ENCODE measurements at regions not wholly inside any gene's neighbourhood (a gene's known extent, or its start where the extent isn't known, plus 50 kb on each side); places are given as distances from the start of the nearest gene placed in this dataset.

DNA sequence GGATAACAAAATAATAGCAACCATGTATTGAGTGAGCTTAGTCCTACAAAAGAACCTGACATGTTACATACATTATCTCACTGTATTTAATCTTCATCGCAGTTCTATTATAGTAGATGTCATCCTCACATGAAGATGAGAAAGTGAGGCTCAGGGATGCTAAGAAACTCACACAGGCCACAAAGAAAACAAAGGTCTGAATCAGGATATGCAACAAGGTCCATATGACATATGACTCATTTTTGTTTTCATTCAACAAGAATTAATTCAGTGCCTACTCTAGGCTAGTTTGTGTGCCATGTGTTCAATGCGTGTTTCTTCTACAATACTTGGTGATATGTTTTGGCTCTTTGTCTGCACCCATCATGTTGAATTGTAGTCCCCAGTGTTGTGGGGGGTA is 219.7 kb upstream of the EPHA4 start:
- no peaks in the 10 kb centered on the region for H3K27me3 Mint-ChIP-seq
- ChIA-PET CTCF (no interaction called here), POLR2A (no interaction called here)
- Histone ChIP-seq H3K4me1 (ENCODE audit: insufficient read depth, low read length) (no peaks in the 10 kb centered on the region), H3K4me3 (ENCODE audit: low read length) (no peak overlapping the region), H3K27ac (ENCODE audit: low read depth, low read length) (no peak overlapping the region), H3K27me3 (ENCODE audit: insufficient read depth, low read length, poor library complexity, severe bottlenecking) (no peaks in the 10 kb centered on the region), H3K9me3 (ENCODE audit: low read length) (no peaks in the 10 kb centered on the region), H3K36me3 (ENCODE audit: insufficient read depth, low read length) (no peaks in the 10 kb centered on the region)
- peaks cover 0 to 3% (median 0%) of the 10 kb centered on the region in 5 donors for H3K9me3 Mint-ChIP-seq
- no peak for DNase-seq
- no peaks in the 10 kb centered on the region for H3K36me3 Mint-ChIP-seq
- H3K4me1 Mint-ChIP-seq, result no peaks in the 10 kb centered on the region
- H3K27ac Mint-ChIP-seq, result no peak overlapping the region
- no peak overlapping the region for H3K4me3 Mint-ChIP-seq

DNA sequence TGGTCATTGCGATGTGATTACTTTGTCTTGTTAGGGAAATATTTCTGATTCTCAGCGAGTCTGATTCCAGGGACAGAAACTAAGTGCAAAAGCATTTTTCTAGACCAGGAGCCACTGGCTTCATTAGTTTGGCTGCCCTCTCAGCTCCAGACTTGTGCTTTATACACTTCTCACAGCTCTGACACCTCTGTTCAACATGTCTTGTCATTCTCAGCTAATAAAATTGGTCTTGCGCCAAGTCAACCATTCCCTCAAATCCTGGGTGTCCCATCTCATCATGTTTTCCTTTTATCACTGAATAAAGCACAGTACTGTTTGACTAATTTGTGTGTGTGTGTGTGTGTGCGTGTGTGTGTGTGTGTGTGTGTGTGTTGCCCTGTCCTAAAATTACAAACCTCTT is 215.5 kb upstream of the EPHA4 start:
- Histone ChIP-seq H3K4me3 (ENCODE audit: low read length) (no peak overlapping the region), H3K27ac (ENCODE audit: low read depth, low read length) (no peak overlapping the region), H3K36me3 (ENCODE audit: insufficient read depth, low read length) (no peaks in the 10 kb centered on the region), H3K9me3 (ENCODE audit: low read length) (no peaks in the 10 kb centered on the region), H3K27me3 (ENCODE audit: insufficient read depth, low read length, poor library complexity, severe bottlenecking) (no peaks in the 10 kb centered on the region), H3K4me1 (ENCODE audit: insufficient read depth, low read length) (no peaks in the 10 kb centered on the region)
- no peaks in the 10 kb centered on the region for H3K4me1 Mint-ChIP-seq
- POLR2A ChIA-PET, result no interaction called here
- no peak overlapping the region for H3K27ac Mint-ChIP-seq
- DNase-seq, result no peak
- no peaks in the 10 kb centered on the region for H3K36me3 Mint-ChIP-seq
- no peak overlapping the region for H3K4me3 Mint-ChIP-seq
- CTCF ChIA-PET, result interaction anchor here (0.7 to 0.9 kb wide), 2 partner anchors 9 to 73 kb away, joined by 3 read pairs; no protein-coding TSS in a partner anchor
- H3K9me3 Mint-ChIP-seq, result peaks cover 0 to 4% (median 0%) of the 10 kb centered on the region in 5 donors
- no peaks in the 10 kb centered on the region for H3K27me3 Mint-ChIP-seq

DNA sequence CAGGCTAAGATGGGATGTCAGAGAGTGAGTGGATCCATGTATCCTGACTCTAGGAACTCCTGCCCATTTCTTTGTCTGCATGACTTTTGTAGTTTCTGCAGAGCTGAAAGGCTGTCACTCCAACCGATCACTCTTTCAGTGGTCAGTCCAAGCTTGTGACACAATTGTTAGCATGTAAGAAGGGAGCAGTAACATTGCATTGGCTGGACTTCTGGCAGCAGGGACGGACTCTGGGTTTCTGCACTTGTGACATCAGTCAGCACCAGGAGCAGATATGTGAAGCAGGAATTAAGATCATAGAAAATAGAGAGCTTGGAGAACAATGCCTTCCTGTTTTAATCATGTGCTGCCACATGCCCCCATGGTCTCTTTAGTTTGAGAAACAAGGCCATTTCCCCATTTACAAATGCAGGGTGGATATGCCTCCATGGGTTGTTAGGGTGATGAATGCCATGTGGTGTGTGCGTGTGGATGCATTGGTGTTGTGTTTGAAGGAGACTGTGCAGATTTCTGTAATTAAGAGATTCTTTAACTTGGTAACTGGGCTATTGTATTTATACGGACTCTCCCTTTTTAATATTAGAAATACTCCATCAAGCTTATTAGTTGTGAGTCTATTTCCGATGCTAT is 214.3 kb upstream of the EPHA4 start:
- Histone ChIP-seq H3K4me1 (ENCODE audit: insufficient read depth, low read length) (no peaks in the 10 kb centered on the region), H3K27ac (ENCODE audit: low read depth, low read length) (no peak overlapping the region), H3K27me3 (ENCODE audit: insufficient read depth, low read length, poor library complexity, severe bottlenecking) (no peaks in the 10 kb centered on the region), H3K36me3 (ENCODE audit: insufficient read depth, low read length) (no peaks in the 10 kb centered on the region), H3K9me3 (ENCODE audit: low read length) (no peaks in the 10 kb centered on the region), H3K4me3 (ENCODE audit: low read length) (no peak overlapping the region)
- CTCF ChIA-PET, result interaction anchor here (0.9 kb wide), 1 partner anchor 8 kb away, joined by 3 read pairs; no protein-coding TSS in a partner anchor
- peaks cover 0 to 4% (median 0%) of the 10 kb centered on the region in 5 donors for H3K9me3 Mint-ChIP-seq
- no peaks in the 10 kb centered on the region for H3K4me1 Mint-ChIP-seq
- no peak for DNase-seq
- H3K36me3 Mint-ChIP-seq, result no peaks in the 10 kb centered on the region
- no peak overlapping the region for H3K4me3 Mint-ChIP-seq
- H3K27me3 Mint-ChIP-seq, result no peaks in the 10 kb centered on the region
- no peak overlapping the region for H3K27ac Mint-ChIP-seq
- POLR2A ChIA-PET, result no interaction called here

DNA sequence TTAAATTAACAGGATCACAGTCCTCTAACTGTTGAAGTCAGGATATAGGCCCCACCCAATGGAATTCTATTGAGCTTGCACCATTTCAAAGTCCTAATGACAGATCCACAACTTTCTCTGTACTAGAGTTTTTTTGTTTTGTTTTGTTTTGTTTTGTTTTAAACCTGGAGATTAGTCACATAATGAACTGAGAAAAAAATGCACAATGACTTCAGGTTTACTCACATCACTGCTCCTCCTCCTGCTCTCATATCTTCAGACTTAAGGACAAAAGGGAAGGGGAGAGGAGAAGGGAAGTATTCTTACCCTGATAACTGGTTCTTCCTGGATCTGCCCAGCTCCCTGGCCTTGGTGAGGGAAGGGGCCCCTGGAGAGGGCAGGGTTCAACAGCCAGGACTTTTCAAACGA is 208.2 kb upstream of the EPHA4 start:
- Mint-ChIP-seq H3K36me3 (no peaks in the 10 kb centered on the region), H3K4me1 (no peaks in the 10 kb centered on the region), H3K27ac (no peak overlapping the region), H3K4me3 (no peak overlapping the region), H3K9me3 (peaks cover 0 to 4% (median 0%) of the 10 kb centered on the region in 5 donors), H3K27me3 (no peaks in the 10 kb centered on the region)
- H3K27me3 ChIP-seq (ENCODE audit: insufficient read depth, low read length, poor library complexity, severe bottlenecking), result no peaks in the 10 kb centered on the region
- H3K9me3 ChIP-seq (ENCODE audit: low read length), result no peaks in the 10 kb centered on the region
- ChIA-PET POLR2A (no interaction called here), CTCF (no interaction called here)
- H3K4me1 ChIP-seq (ENCODE audit: insufficient read depth, low read length), result no peaks in the 10 kb centered on the region
- H3K27ac ChIP-seq (ENCODE audit: low read depth, low read length), result no peak overlapping the region
- H3K36me3 ChIP-seq (ENCODE audit: insufficient read depth, low read length), result no peaks in the 10 kb centered on the region
- DNase-seq, result no peak
- no peak overlapping the region for H3K4me3 ChIP-seq (ENCODE audit: low read length)

DNA sequence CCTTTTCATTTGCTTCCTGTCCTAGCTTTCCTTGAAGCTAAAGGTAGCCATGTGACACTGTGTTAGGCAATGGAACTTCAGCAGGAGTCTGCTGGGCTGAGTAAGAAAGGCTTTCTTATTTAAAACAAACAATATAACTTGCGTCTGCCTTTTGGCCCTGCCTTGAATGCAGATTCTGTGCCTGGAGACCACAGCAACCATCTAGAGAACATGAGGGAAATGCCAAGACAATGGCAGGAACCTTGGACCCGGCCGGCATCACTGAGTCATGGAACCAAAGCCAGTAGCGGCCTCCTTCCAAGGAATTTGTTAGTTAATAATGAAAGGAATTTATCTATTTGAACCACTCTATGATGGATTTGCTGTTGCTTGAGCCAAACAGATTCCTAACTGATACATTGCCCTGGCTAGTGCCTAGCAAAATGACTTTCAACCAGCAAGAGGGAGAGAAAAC is 207.5 kb upstream of the EPHA4 start:
- no peaks in the 10 kb centered on the region for H3K36me3 ChIP-seq (ENCODE audit: insufficient read depth, low read length)
- no peak for DNase-seq
- POLR2A ChIA-PET, result no interaction called here
- H3K27me3 ChIP-seq (ENCODE audit: insufficient read depth, low read length, poor library complexity, severe bottlenecking), result no peaks in the 10 kb centered on the region
- Mint-ChIP-seq H3K9me3 (peaks cover 0 to 4% (median 0%) of the 10 kb centered on the region in 5 donors), H3K4me1 (no peaks in the 10 kb centered on the region), H3K27me3 (no peaks in the 10 kb centered on the region), H3K36me3 (no peaks in the 10 kb centered on the region), H3K4me3 (no peak overlapping the region), H3K27ac (no peak overlapping the region)
- no peak overlapping the region for H3K4me3 ChIP-seq (ENCODE audit: low read length)
- H3K27ac ChIP-seq (ENCODE audit: low read depth, low read length), result no peak overlapping the region
- H3K4me1 ChIP-seq (ENCODE audit: insufficient read depth, low read length), result no peaks in the 10 kb centered on the region
- no peaks in the 10 kb centered on the region for H3K9me3 ChIP-seq (ENCODE audit: low read length)
- CTCF ChIA-PET, result no interaction called here

DNA sequence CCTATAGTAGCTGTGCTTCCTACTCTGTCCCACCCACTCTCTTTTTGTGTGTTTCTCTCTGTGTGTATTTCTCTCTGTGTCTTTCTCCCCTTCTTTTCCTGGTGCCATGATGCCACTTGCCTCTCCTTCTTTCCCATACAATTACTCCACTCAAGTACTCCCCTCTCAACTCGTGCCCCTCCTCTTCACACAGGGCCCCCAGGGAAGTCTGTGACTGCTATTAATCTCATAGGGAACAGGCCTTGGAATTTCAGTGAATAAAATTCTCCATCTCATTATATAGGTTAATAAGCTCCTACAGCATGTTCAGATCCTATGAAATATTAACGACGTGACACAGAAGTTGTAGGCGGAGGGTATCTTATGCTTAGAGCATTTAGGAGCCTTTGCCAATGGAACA is 205.9 kb upstream of the EPHA4 start:
- Mint-ChIP-seq H3K9me3 (peaks cover 0 to 4% (median 0%) of the 10 kb centered on the region in 5 donors), H3K27me3 (no peaks in the 10 kb centered on the region), H3K4me1 (no peaks in the 10 kb centered on the region), H3K27ac (no peak overlapping the region), H3K4me3 (no peak overlapping the region), H3K36me3 (no peaks in the 10 kb centered on the region)
- no peak overlapping the region for H3K4me3 ChIP-seq (ENCODE audit: low read length)
- no peaks in the 10 kb centered on the region for H3K9me3 ChIP-seq (ENCODE audit: low read length)
- ChIA-PET POLR2A (no interaction called here), CTCF (interaction anchor here (1.1 kb wide), 1 partner anchor 9 kb away, joined by 3 read pairs; no protein-coding TSS in a partner anchor)
- H3K27ac ChIP-seq (ENCODE audit: low read depth, low read length), result no peak overlapping the region
- H3K27me3 ChIP-seq (ENCODE audit: insufficient read depth, low read length, poor library complexity, severe bottlenecking), result no peaks in the 10 kb centered on the region
- DNase-seq, result no peak
- H3K4me1 ChIP-seq (ENCODE audit: insufficient read depth, low read length), result no peaks in the 10 kb centered on the region
- H3K36me3 ChIP-seq (ENCODE audit: insufficient read depth, low read length), result no peaks in the 10 kb centered on the region

DNA sequence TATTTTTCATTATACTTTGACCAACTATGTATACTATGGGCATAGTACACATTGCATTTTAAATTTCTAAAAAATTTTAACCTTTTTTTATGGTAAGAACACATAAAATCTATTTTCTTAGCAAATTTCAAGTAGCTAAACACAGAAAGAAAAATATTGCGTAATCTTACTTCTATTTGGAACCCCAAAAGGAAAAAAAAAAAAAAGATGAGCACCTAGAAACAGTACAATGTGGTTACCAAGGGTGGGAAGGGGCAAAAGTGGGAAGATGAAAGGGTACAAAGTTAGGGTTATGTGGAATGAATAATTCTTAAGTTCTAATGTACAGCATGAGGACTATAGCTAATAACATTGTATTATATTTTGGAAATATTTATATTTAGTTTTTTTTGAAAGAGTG is 205.0 kb upstream of the EPHA4 start:
- Mint-ChIP-seq H3K4me1 (no peaks in the 10 kb centered on the region), H3K36me3 (no peaks in the 10 kb centered on the region), H3K27ac (no peak overlapping the region), H3K27me3 (no peaks in the 10 kb centered on the region), H3K9me3 (peaks cover 0 to 4% (median 0%) of the 10 kb centered on the region in 5 donors), H3K4me3 (no peak overlapping the region)
- ChIA-PET POLR2A (no interaction called here), CTCF (no interaction called here)
- no peaks in the 10 kb centered on the region for H3K27me3 ChIP-seq (ENCODE audit: insufficient read depth, low read length, poor library complexity, severe bottlenecking)
- H3K4me3 ChIP-seq (ENCODE audit: low read length), result no peak overlapping the region
- DNase-seq, result no peak
- no peaks in the 10 kb centered on the region for H3K4me1 ChIP-seq (ENCODE audit: insufficient read depth, low read length)
- H3K9me3 ChIP-seq (ENCODE audit: low read length), result no peaks in the 10 kb centered on the region
- H3K36me3 ChIP-seq (ENCODE audit: insufficient read depth, low read length), result no peaks in the 10 kb centered on the region
- no peak overlapping the region for H3K27ac ChIP-seq (ENCODE audit: low read depth, low read length)

DNA sequence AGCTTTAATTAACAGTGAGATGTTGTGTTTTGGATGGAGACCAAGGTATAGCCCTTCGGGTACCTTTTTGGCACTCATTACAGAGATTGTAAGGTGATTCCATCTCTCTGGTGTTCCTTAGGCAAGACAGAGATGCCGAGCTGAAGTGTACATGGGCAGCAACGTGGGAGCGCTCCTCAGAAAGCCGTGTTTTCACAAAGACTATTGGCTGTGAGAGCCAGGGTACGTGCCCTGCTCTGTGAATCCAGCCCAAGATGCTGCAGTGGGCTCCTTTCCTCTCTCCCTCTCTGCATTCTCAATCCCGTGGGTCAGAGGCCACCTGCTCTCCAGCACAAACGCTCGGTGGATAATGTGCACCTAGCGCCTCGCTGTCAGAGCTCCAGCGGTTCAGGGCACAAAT is 203.0 kb upstream of the EPHA4 start:
- Histone ChIP-seq H3K9me3 (ENCODE audit: low read length) (no peaks in the 10 kb centered on the region), H3K36me3 (ENCODE audit: insufficient read depth, low read length) (no peaks in the 10 kb centered on the region), H3K4me3 (ENCODE audit: low read length) (no peak overlapping the region), H3K4me1 (ENCODE audit: insufficient read depth, low read length) (no peaks in the 10 kb centered on the region), H3K27me3 (ENCODE audit: insufficient read depth, low read length, poor library complexity, severe bottlenecking) (no peaks in the 10 kb centered on the region), H3K27ac (ENCODE audit: low read depth, low read length) (no peak overlapping the region)
- Mint-ChIP-seq H3K36me3 (no peaks in the 10 kb centered on the region), H3K27me3 (no peaks in the 10 kb centered on the region), H3K27ac (no peak overlapping the region), H3K9me3 (peaks cover 0 to 6% (median 0%) of the 10 kb centered on the region in 5 donors), H3K4me3 (no peak overlapping the region), H3K4me1 (no peaks in the 10 kb centered on the region)
- no peak for DNase-seq
- POLR2A ChIA-PET, result no interaction called here
- CTCF ChIA-PET, result no interaction called here

All from CD8-positive, alpha-beta memory T cell (primary cell).